ENCODE measurements at regions not wholly inside any gene's neighbourhood (a gene's known extent, or its start where the extent isn't known, plus 50 kb on each side); places are given as distances from the start of the nearest gene placed in this dataset.

- DNase-seq (ENCODE audit: low spot score): no peak
- TF ChIP-seq, protein P1, sequence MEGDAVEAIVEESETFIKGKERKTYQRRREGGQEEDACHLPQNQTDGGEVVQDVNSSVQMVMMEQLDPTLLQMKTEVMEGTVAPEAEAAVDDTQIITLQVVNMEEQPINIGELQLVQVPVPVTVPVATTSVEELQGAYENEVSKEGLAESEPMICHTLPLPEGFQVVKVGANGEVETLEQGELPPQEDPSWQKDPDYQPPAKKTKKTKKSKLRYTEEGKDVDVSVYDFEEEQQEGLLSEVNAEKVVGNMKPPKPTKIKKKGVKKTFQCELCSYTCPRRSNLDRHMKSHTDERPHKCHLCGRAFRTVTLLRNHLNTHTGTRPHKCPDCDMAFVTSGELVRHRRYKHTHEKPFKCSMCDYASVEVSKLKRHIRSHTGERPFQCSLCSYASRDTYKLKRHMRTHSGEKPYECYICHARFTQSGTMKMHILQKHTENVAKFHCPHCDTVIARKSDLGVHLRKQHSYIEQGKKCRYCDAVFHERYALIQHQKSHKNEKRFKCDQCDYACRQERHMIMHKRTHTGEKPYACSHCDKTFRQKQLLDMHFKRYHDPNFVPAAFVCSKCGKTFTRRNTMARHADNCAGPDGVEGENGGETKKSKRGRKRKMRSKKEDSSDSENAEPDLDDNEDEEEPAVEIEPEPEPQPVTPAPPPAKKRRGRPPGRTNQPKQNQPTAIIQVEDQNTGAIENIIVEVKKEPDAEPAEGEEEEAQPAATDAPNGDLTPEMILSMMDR (IDR thresholded peaks at IDR 0.05): no peak
- ATAC-seq (ENCODE audit: low FRiP score): no peak
Observed at GRCh38 chr6:23494367-23494766, 631.6 kb upstream of the NRSN1 start.

DNA sequence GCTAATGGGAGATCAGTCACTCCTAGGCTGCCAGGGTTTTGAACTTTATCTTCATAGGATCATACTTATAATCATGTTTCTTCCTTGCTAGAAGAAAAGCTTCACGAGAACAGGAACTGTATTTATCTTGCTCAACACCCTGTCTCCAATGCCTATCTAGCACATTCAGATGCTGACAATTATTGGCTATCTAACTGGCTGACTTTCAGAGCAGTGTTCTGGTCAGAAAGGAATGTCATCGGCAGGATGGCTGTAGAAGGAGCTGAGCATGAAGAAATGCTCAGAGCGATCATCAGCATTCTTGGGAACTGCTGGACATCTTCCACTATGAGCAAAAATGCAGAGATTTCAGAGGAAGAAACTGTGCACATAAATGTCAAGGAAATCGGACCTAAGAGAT is 628.0 kb upstream of the NRSN1 start:
- ATAC-seq (ENCODE audit: low FRiP score) (no peak), DNase-seq (ENCODE audit: low spot score) (no peak)
- TF ChIP-seq, protein P1 (IDR thresholded peaks at IDR 0.05): no peak

- ATAC-seq (ENCODE audit: low FRiP score) (no peak), DNase-seq (ENCODE audit: low spot score) (no peak)
- TF ChIP-seq, protein P1 (IDR thresholded peaks at IDR 0.05): no peak
Observed at GRCh38 chr6:23499549-23499948, 626.5 kb upstream of the NRSN1 start.

GRCh38 chr6:23503173-23503572 is 622.8 kb upstream of the NRSN1 start:
- ATAC-seq (ENCODE audit: low FRiP score) (no peak), DNase-seq (ENCODE audit: low spot score) (no peak)
- TF ChIP-seq, protein P1 (IDR thresholded peaks at IDR 0.05): no peak

GRCh38 chr6:23505026-23505425 is 621.0 kb upstream of the NRSN1 start:
- ATAC-seq (ENCODE audit: low FRiP score): no peak
- TF ChIP-seq, protein P1 (IDR thresholded peaks at IDR 0.05): no peak
- DNase-seq (ENCODE audit: low spot score): no peak

DNA sequence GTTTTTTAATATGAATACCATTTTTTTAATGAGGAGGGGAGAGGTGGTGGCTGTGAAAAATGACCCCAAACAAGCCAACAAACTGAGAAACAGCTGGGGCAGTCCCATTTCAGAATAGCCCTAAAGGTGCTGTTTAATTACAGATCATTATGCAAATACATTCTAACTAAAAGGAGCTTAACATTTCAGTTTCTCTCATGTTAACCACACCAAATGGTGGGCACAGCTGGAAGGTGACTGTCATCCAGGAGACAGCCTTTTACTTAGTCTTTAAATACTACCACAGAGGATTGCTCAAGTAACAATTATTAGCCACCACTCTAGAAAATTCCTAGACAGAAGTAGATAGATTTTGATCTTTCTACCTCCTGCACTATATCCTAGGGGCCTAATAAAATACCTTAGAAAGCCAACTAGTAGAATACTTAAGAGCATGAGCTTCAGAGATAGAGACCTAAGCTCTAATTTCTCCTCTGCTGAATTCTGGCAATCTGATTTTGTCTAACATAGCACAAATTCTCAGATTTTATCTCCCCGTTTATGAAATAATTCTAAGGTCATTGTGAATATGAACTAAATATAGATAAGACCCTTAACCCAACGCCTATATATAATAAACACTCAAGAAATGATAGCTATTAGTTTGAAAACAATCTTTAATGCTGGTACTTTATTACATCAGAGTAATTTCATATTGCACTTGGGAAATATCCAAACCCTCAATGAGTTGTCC is 615.1 kb upstream of the NRSN1 start:
- DNase-seq (ENCODE audit: low spot score) (no peak), ATAC-seq (ENCODE audit: low FRiP score) (no peak)
- TF ChIP-seq, protein P1 (IDR thresholded peaks at IDR 0.05): no peak

GRCh38 chr6:23511817-23512216 is 614.2 kb upstream of the NRSN1 start:
- no peak for DNase-seq (ENCODE audit: low spot score)
- ATAC-seq (ENCODE audit: low FRiP score): no peak
- TF ChIP-seq, protein P1 (IDR thresholded peaks at IDR 0.05): no peak
